GM19240 (cell line): ENCODE measurements at regions not wholly inside any gene's neighbourhood (a gene's known extent, or its start where the extent isn't known, plus 50 kb on each side); places are given as distances from the start of the nearest gene placed in this dataset.

Experiments used
- DNase-seq: peaks from one replicate; pipeline ENCODE4 v3.0.0; 2011; ENCODE audit warnings: low spot score; ENCODE audit not compliant: insufficient read length

- DNase-seq: no peak
Measured at GRCh38 chr3:124530916-124531315, 199.3 kb upstream of the UMPS start.

GRCh38 chr3:124532071-124532470, 198.2 kb upstream of the UMPS start:
- DNase-seq: no peak

GRCh38 chr3:124535306-124535705, 194.9 kb upstream of the UMPS start:
- DNase-seq: no peak

GRCh38 chr3:124540550-124541211, 189.6 kb upstream of the UMPS start:
- DNase-seq: no peak

GRCh38 chr3:124542214-124542869, 187.9 kb upstream of the UMPS start:
- no peak for DNase-seq

GRCh38 chr3:124545891-124546290, 184.4 kb upstream of the UMPS start:
- DNase-seq: no peak

GRCh38 chr3:124552224-124552623, 178.0 kb upstream of the UMPS start:
- DNase-seq: no peak

- no peak for DNase-seq
Measured at GRCh38 chr3:124553178-124553577, 177.1 kb upstream of the UMPS start.

- DNase-seq: no peak
Measured at GRCh38 chr3:124556636-124557035, 173.6 kb upstream of the UMPS start.

GRCh38 chr3:124557433-124558232, 172.6 kb upstream of the UMPS start:
- no peak for DNase-seq

- DNase-seq: no peak
Measured at GRCh38 chr3:124558991-124559845, 171.0 kb upstream of the UMPS start.

GRCh38 chr3:124559846-124560574, 170.2 kb upstream of the UMPS start:
- peak; percentile 58 for DNase-seq

GRCh38 chr3:124560666-124561215, 169.5 kb upstream of the UMPS start:
- no peak for DNase-seq

- DNase-seq: no peak
Measured at GRCh38 chr3:124562769-124563168, 167.5 kb upstream of the UMPS start.

- no peak for DNase-seq
Measured at GRCh38 chr3:124563376-124563775, 166.9 kb upstream of the UMPS start.

GRCh38 chr3:124565013-124565412, 165.2 kb upstream of the UMPS start:
- DNase-seq: no peak

- DNase-seq: no peak
Measured at GRCh38 chr3:124565551-124565950, 164.7 kb upstream of the UMPS start.

GRCh38 chr3:124566701-124567100, 163.6 kb upstream of the UMPS start:
- DNase-seq: no peak

GRCh38 chr3:124567179-124567578, 163.1 kb upstream of the UMPS start:
- DNase-seq: no peak

GRCh38 chr3:124569761-124570160, 160.5 kb upstream of the UMPS start:
- DNase-seq: no peak

GRCh38 chr3:124570232-124570631, 160.0 kb upstream of the UMPS start:
- no peak for DNase-seq
